HEK293 (cell line): ENCODE measurements at regions not wholly inside any gene's neighbourhood (a gene's known extent, or its start where the extent isn't known, plus 50 kb on each side); places are given as distances from the start of the nearest gene placed in this dataset.

Experiments
- CTCF ChIA-PET: fragments of 350-600 bp; formaldehyde crosslinking; extraction: SDS; loops from one replicate; lab custom pipeline; 2021; ENCODE audit warnings: antibody characterized with exemption; lab: Yijun Ruan, JAX
- POLR2A ChIA-PET: fragments of 300-600 bp; formaldehyde crosslinking; extraction: SDS; loops from one replicate; lab custom pipeline; 2020; ENCODE audit warnings: antibody characterized with exemption, inconsistent platforms; lab: Yijun Ruan, JAX
- H3K27ac ChIP-seq: fragments of 200-500 bp; sonication (Bioruptor generic); 2 replicates; pipeline ENCODE4 v1.5.1; 2014; ENCODE audit warnings: low read depth, low read length, control low read depth, inconsistent platforms; ENCODE audit errors: extremely low read depth
- H3K36me3 ChIP-seq, 2 experiments: fragments of 200-500 bp in 1 of 2; sonication (Bioruptor generic) in 1 of 2; 1 replicate in 1 of 2; 2 replicates in 1 of 2; pipeline ENCODE4 v1.5.1; 2014 to 2017; ENCODE audit warnings: inconsistent platforms in 2 of 2, low read length in 2 of 2; ENCODE audit not compliant: control insufficient read depth in 2 of 2, insufficient read depth in 1 of 2
- H3K4me1 ChIP-seq: fragments of 200-500 bp; sonication (Bioruptor generic); 2 replicates; pipeline ENCODE4 v1.5.1; 2014; ENCODE audit warnings: mild to moderate bottlenecking, low read length, inconsistent platforms; ENCODE audit not compliant: control insufficient read depth, insufficient read depth
- H3K4me3 ChIP-seq: 2 replicates; pipeline ENCODE4 v1.5.1; 2011; ENCODE audit warnings: low read depth, mild to moderate bottlenecking, control low read depth, low read length, moderate library complexity
- H3K9me3 ChIP-seq: fragments of 200-500 bp; sonication (Bioruptor generic); 2 replicates; pipeline ENCODE4 v1.5.1; 2014; ENCODE audit warnings: low read depth, low read length, inconsistent platforms; ENCODE audit not compliant: control insufficient read depth, insufficient read depth
- GLI2 ChIP-seq: fragments of 450-650 bp; formaldehyde crosslinking; IDR thresholded peaks from 2 replicates; pipeline ENCODE4; 2017; ENCODE audit warnings: missing biosample characterization, missing genetic modification characterization, low read depth, borderline replicate concordance
- KLF1 ChIP-seq: fragments of 450-650 bp; formaldehyde crosslinking; IDR thresholded peaks from 2 replicates; pipeline ENCODE4 v1.5.1; 2016; ENCODE audit warnings: missing biosample characterization, missing genetic modification characterization
- KLF9 ChIP-seq: fragments of 450-650 bp; formaldehyde crosslinking; IDR thresholded peaks from 2 replicates; pipeline ENCODE4 v1.5.1; 2016; ENCODE audit warnings: missing biosample characterization, missing genetic modification characterization, low read depth
- SETDB1 ChIP-seq: IDR thresholded peaks from one replicate; pipeline ENCODE4 v1.6.1; 2017; ENCODE audit warnings: mild to moderate bottlenecking, low read length, moderate library complexity, mixed read lengths; ENCODE audit not compliant: insufficient read length
- TRIM28 ChIP-seq: IDR thresholded peaks from 2 replicates; pipeline ENCODE4 v1.6.1; 2011; ENCODE audit warnings: low read length, control low read depth, borderline replicate concordance
- ZIC2 ChIP-seq: fragments of 450-650 bp; formaldehyde crosslinking; IDR thresholded peaks from 2 replicates; pipeline ENCODE4 v1.5.1; 2016; ENCODE audit warnings: missing biosample characterization, missing genetic modification characterization
- ZNF121 ChIP-seq: fragments of 450-650 bp; formaldehyde crosslinking; IDR thresholded peaks from 2 replicates; pipeline ENCODE4 v1.5.1; 2016; ENCODE audit warnings: missing biosample characterization, missing genetic modification characterization
- ZNF157 ChIP-seq: fragments of 450-650 bp; formaldehyde crosslinking; IDR thresholded peaks from 2 replicates; pipeline ENCODE4 v1.5.1; 2016; ENCODE audit warnings: missing biosample characterization, missing genetic modification characterization
- ZNF239 ChIP-seq: fragments of 450-650 bp; formaldehyde crosslinking; IDR thresholded peaks from 2 replicates; pipeline ENCODE4 v1.5.1; 2016; ENCODE audit warnings: missing biosample characterization, missing genetic modification characterization
- ZNF513 ChIP-seq: fragments of 450-650 bp; IDR thresholded peaks from 2 replicates; pipeline ENCODE4 v1.5.1; 2018; ENCODE audit warnings: missing biosample characterization, missing genetic modification characterization
- ZNF580 ChIP-seq: fragments of 450-650 bp; formaldehyde crosslinking; IDR thresholded peaks from 2 replicates; pipeline ENCODE4 v1.5.1; 2016; ENCODE audit warnings: missing biosample characterization, missing genetic modification characterization
- ZNF660 ChIP-seq: fragments of 450-650 bp; IDR thresholded peaks from 2 replicates; pipeline ENCODE4 v1.5.1; 2018; ENCODE audit warnings: missing biosample characterization, mild to moderate bottlenecking, missing genetic modification characterization
- ZNF677 ChIP-seq: fragments of 450-650 bp; IDR thresholded peaks from 2 replicates; pipeline ENCODE4 v1.5.0; 2018; ENCODE audit warnings: missing biosample characterization, mild to moderate bottlenecking, missing genetic modification characterization, moderate library complexity
- ZNF701 ChIP-seq: fragments of 450-650 bp; formaldehyde crosslinking; IDR thresholded peaks from 2 replicates; pipeline ENCODE4 v1.5.1; 2016; ENCODE audit warnings: missing biosample characterization, missing genetic modification characterization
- ZSCAN16 ChIP-seq: fragments of 450-650 bp; formaldehyde crosslinking; IDR thresholded peaks from 2 replicates; pipeline ENCODE4 v1.5.1; 2016; ENCODE audit warnings: missing biosample characterization, missing genetic modification characterization
- TF ChIP-seq, protein P1 (sequence below): fragments of 450-650 bp; formaldehyde crosslinking; optimal IDR thresholded peaks from 2 replicates; pipeline ENCODE3; 2016; ENCODE audit warnings: missing biosample characterization, mild to moderate bottlenecking, missing genetic modification characterization
- TF ChIP-seq, protein P2 (sequence below): fragments of 450-650 bp; formaldehyde crosslinking; conservative IDR thresholded peaks from 2 replicates; pipeline ENCODE4 v1.5.1; 2016; ENCODE audit warnings: low read depth, missing biosample characterization, missing genetic modification characterization
- TF ChIP-seq, protein P3 (sequence below): fragments of 450-650 bp; formaldehyde crosslinking; IDR thresholded peaks from 2 replicates; pipeline ENCODE4 v1.5.1; 2016; ENCODE audit warnings: missing biosample characterization, missing genetic modification characterization

- H3K9me3 ChIP-seq = no peaks in the 10 kb centered on the region; the same call in 1 of the 2 replicates
- POLR2A ChIA-PET = no interaction called here
- no peak overlapping the region for H3K4me3 ChIP-seq
- H3K4me1 ChIP-seq = no peaks in the 10 kb centered on the region
- CTCF ChIA-PET = interaction anchor here (1.2 to 1.6 kb wide), 2 partner anchors 365 to 417 kb away, joined by 3 read pairs; no protein-coding TSS in a partner anchor
- TF ChIP-seq ZNF157 (tag by site-specific recombination) = no peak
- peak; percentile 71; the same call in 1 of the 2 replicates for TF ChIP-seq ZNF121 (tag by site-specific recombination)
- TF ChIP-seq, all 188 proteins: peak for 1
- Histone ChIP-seq H3K27ac (no peak overlapping the region), H3K36me3 (no peaks in the 10 kb centered on the region)
Measured at GRCh38 chr1:10924030-10924429, 88.4 kb upstream of the TARDBP start.

GRCh38 chr1:10928654-10929053 is 83.8 kb upstream of the TARDBP start:
- no peak overlapping the region for H3K4me3 ChIP-seq
- no peaks in the 10 kb centered on the region for H3K4me1 ChIP-seq
- TF ChIP-seq TRIM28 (peak; percentile 75; the same call in 1 of the 2 replicates), ZNF239 (tag by site-specific recombination) (no peak), SETDB1 (peak; percentile 37)
- ChIA-PET CTCF (interaction anchor here (0.6 to 1.4 kb wide), 2 partner anchors 13 to 1126 kb away, joined by 3 to 4 read pairs; no protein-coding TSS in a partner anchor), POLR2A (no interaction called here)
- H3K27ac ChIP-seq = no peak overlapping the region
- H3K9me3 ChIP-seq = no peaks in the 10 kb centered on the region; the same call in 1 of the 2 replicates
- no peaks in the 10 kb centered on the region for H3K36me3 ChIP-seq

GRCh38 chr1:10932088-10932487 is 80.4 kb upstream of the TARDBP start:
- Histone ChIP-seq H3K4me1 (no peaks in the 10 kb centered on the region), H3K9me3 (no peaks in the 10 kb centered on the region; the same call in 1 of the 2 replicates), H3K27ac (no peak overlapping the region), H3K36me3 (no peaks in the 10 kb centered on the region), H3K4me3 (no peak overlapping the region)
- POLR2A ChIA-PET = no interaction called here
- TF ChIP-seq ZSCAN16 = no peak
- no peak for TF ChIP-seq KLF1
- TF ChIP-seq, protein P1, sequence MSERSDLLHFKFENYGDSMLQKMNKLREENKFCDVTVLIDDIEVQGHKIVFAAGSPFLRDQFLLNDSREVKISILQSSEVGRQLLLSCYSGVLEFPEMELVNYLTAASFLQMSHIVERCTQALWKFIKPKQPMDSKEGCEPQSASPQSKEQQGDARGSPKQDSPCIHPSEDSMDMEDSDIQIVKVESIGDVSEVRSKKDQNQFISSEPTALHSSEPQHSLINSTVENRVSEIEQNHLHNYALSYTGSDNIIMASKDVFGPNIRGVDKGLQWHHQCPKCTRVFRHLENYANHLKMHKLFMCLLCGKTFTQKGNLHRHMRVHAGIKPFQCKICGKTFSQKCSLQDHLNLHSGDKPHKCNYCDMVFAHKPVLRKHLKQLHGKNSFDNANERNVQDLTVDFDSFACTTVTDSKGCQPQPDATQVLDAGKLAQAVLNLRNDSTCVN (tag by site-specific recombination) = no peak
- TF ChIP-seq ZNF677 (tag by site-specific recombination) = no peak
- TF ChIP-seq ZNF513 (tag by site-specific recombination) = no peak
- TF ChIP-seq, protein P2, sequence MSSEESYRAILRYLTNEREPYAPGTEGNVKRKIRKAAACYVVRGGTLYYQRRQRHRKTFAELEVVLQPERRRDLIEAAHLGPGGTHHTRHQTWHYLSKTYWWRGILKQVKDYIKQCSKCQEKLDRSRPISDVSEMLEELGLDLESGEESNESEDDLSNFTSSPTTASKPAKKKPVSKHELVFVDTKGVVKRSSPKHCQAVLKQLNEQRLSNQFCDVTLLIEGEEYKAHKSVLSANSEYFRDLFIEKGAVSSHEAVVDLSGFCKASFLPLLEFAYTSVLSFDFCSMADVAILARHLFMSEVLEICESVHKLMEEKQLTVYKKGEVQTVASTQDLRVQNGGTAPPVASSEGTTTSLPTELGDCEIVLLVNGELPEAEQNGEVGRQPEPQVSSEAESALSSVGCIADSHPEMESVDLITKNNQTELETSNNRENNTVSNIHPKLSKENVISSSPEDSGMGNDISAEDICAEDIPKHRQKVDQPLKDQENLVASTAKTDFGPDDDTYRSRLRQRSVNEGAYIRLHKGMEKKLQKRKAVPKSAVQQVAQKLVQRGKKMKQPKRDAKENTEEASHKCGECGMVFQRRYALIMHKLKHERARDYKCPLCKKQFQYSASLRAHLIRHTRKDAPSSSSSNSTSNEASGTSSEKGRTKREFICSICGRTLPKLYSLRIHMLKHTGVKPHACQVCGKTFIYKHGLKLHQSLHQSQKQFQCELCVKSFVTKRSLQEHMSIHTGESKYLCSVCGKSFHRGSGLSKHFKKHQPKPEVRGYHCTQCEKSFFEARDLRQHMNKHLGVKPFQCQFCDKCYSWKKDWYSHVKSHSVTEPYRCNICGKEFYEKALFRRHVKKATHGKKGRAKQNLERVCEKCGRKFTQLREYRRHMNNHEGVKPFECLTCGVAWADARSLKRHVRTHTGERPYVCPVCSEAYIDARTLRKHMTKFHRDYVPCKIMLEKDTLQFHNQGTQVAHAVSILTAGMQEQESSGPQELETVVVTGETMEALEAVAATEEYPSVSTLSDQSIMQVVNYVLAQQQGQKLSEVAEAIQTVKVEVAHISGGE = no peak
- no peak for TF ChIP-seq ZNF580 (tag by site-specific recombination)
- no peak for TF ChIP-seq ZNF121 (tag by site-specific recombination)
- TF ChIP-seq ZIC2 (tag by site-specific recombination) = no peak
- no peak for TF ChIP-seq KLF9 (tag by site-specific recombination)
- no peak for TF ChIP-seq GLI2 (tag by site-specific recombination)
- no peak for TF ChIP-seq ZNF660 (tag by site-specific recombination)
- TF ChIP-seq, protein P3, sequence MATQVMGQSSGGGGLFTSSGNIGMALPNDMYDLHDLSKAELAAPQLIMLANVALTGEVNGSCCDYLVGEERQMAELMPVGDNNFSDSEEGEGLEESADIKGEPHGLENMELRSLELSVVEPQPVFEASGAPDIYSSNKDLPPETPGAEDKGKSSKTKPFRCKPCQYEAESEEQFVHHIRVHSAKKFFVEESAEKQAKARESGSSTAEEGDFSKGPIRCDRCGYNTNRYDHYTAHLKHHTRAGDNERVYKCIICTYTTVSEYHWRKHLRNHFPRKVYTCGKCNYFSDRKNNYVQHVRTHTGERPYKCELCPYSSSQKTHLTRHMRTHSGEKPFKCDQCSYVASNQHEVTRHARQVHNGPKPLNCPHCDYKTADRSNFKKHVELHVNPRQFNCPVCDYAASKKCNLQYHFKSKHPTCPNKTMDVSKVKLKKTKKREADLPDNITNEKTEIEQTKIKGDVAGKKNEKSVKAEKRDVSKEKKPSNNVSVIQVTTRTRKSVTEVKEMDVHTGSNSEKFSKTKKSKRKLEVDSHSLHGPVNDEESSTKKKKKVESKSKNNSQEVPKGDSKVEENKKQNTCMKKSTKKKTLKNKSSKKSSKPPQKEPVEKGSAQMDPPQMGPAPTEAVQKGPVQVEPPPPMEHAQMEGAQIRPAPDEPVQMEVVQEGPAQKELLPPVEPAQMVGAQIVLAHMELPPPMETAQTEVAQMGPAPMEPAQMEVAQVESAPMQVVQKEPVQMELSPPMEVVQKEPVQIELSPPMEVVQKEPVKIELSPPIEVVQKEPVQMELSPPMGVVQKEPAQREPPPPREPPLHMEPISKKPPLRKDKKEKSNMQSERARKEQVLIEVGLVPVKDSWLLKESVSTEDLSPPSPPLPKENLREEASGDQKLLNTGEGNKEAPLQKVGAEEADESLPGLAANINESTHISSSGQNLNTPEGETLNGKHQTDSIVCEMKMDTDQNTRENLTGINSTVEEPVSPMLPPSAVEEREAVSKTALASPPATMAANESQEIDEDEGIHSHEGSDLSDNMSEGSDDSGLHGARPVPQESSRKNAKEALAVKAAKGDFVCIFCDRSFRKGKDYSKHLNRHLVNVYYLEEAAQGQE (tag by site-specific recombination) = no peak
- no peak for TF ChIP-seq ZNF701 (tag by site-specific recombination)
- CTCF ChIA-PET = interaction anchor here (0.6 to 3.7 kb wide), 2 partner anchors 10 to 78 kb away, joined by 3 to 17 read pairs; no protein-coding TSS in a partner anchor
